HL-60 (cell line): ENCODE measurements at regions not wholly inside any gene's neighbourhood (a gene's known extent, or its start where the extent isn't known, plus 50 kb on each side); places are given as distances from the start of the nearest gene placed in this dataset.

Source experiments
- POLR2AphosphoS5 ChIP-seq: IDR thresholded peaks from 2 replicates; pipeline ENCODE4 v1.6.1; 2012; ENCODE audit warnings: low read depth
- TF ChIP-seq, protein P1 (sequence below): IDR thresholded peaks from one replicate; pipeline ENCODE4 v1.5.1; 2011; ENCODE audit warnings: low read length, control low read depth, inconsistent platforms; ENCODE audit not compliant: insufficient read depth

DNA sequence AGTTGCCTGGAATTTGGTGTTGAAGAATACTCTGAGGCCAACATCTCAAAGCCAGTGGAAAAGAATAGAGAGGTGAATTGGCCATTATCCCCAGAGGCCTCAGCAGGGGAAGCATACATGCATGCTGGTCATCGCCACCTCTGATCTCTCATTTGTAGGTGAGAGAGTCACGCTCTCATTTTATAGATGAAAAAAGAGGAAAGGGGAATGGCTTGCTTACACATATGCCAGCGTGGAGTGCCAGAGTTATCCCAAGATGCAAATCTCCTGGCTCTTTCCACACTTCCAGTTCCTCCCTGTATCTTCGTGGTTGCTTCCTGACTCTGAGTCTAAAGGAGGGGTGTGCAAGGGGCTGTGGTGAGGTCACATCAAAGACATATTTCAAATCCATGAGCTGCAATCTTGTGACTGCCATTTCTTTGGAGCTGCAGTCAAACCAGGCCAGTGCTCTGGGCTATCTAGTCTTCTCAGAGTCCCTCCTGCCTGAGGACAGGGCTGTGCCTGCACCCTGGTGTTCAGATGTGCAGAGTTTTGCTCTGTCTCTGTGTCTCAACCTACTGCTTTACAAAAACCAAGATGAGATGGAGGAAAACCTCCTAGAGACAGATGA is 324.7 kb downstream of the MYCN start:
- TF ChIP-seq, protein P1, sequence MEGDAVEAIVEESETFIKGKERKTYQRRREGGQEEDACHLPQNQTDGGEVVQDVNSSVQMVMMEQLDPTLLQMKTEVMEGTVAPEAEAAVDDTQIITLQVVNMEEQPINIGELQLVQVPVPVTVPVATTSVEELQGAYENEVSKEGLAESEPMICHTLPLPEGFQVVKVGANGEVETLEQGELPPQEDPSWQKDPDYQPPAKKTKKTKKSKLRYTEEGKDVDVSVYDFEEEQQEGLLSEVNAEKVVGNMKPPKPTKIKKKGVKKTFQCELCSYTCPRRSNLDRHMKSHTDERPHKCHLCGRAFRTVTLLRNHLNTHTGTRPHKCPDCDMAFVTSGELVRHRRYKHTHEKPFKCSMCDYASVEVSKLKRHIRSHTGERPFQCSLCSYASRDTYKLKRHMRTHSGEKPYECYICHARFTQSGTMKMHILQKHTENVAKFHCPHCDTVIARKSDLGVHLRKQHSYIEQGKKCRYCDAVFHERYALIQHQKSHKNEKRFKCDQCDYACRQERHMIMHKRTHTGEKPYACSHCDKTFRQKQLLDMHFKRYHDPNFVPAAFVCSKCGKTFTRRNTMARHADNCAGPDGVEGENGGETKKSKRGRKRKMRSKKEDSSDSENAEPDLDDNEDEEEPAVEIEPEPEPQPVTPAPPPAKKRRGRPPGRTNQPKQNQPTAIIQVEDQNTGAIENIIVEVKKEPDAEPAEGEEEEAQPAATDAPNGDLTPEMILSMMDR = no peak
- no peak for TF ChIP-seq POLR2AphosphoS5
